HepG2 (cell line): ENCODE measurements at regions not wholly inside any gene's neighbourhood (a gene's known extent, or its start where the extent isn't known, plus 50 kb on each side); places are given as distances from the start of the nearest gene placed in this dataset.

ENCODE experiments used
- ATAC-seq: fragments of 200-7000 bp; cut with Tn5 transposase; 3 replicates; pipeline ENCODE4 v1.9.1; 2020; ENCODE audit warnings: mild to moderate bottlenecking, moderate library complexity
- BruUV-seq: library from RNA; stranded (reverse); fragments of 400-500 nt; replicated peaks from 2 replicates; lab custom pipeline; 2021; lab: Mats Ljungman, UMichigan
- CTCF ChIA-PET: fragments of 300-600 bp; formaldehyde crosslinking; extraction: SDS; loops from one replicate; lab custom pipeline; 2021; ENCODE audit warnings: low total read pairs, inconsistent platforms, low intra/inter-chr PET ratio; lab: Yijun Ruan, JAX
- POLR2A ChIA-PET: fragments of 350-600 bp; sonication (Branson Sonifier 250); formaldehyde crosslinking; loops from one replicate; lab custom pipeline; 2020; ENCODE audit warnings: antibody characterized with exemption, inconsistent platforms; lab: Yijun Ruan, JAX
- DNase-seq: peaks from one replicate; pipeline ENCODE4 v3.0.0-alpha.2; 2015; ENCODE audit warnings: low spot score
- FAIRE-seq: peaks from 3 replicates; lab custom pipeline; 2011; peaks lifted over from hg19 to GRCh38; lab: Jason Lieb, UNC
- H2AFZ ChIP-seq: one replicate; pipeline ENCODE4 v1.6.1; 2011; ENCODE audit warnings: low read length, inconsistent platforms
- H3K27ac ChIP-seq: fragments of 300-600 bp; 3 replicates; pipeline ENCODE4 v1.8.0; 2011; ENCODE audit warnings: mixed run types, mild to moderate bottlenecking, mixed read lengths, low read length, inconsistent platforms; ENCODE audit not compliant: insufficient read depth; ENCODE audit errors: extremely low read length
- H3K27me3 ChIP-seq, 2 experiments: fragments of 200-600 bp in 1 of 2; 2 replicates in 1 of 2; 3 replicates in 1 of 2; pipeline versions ENCODE4 v1.6.0 to v1.8.0; 2011; ENCODE audit warnings: low read length in 2 of 2, mild to moderate bottlenecking in 2 of 2, moderate library complexity in 2 of 2, inconsistent platforms in 1 of 2; ENCODE audit not compliant: insufficient read depth in 2 of 2, control insufficient read depth in 1 of 2
- H3K36me3 ChIP-seq, 2 experiments: fragments of 200-600 bp in 1 of 2; replicated peaks in 1 of 2; 2 replicates in 1 of 2; 3 replicates in 1 of 2; pipeline versions ENCODE4 v1.5.1 to v1.8.0; 2011; ENCODE audit warnings: low read length in 2 of 2, inconsistent platforms in 1 of 2; ENCODE audit not compliant: insufficient read depth in 2 of 2, control insufficient read depth in 1 of 2
- H3K4me1 ChIP-seq: 2 replicates; pipeline ENCODE4 v1.5.1; 2012; ENCODE audit warnings: low read length, inconsistent platforms; ENCODE audit not compliant: insufficient read depth
- H3K4me2 ChIP-seq: 2 replicates; pipeline ENCODE4 v1.6.0; 2011; ENCODE audit warnings: low read depth, low read length, inconsistent platforms
- H3K4me3 ChIP-seq, 3 experiments: fragments of 200-600 bp in 1 of 3; sonication (generic), shearing (Covaris generic) in 1 of 3; replicated peaks in 1 of 3; 2 replicates each; pipeline ENCODE4 v1.5.1; 2011 to 2016; ENCODE audit warnings: low read length in 3 of 3, inconsistent platforms in 2 of 3, low read depth in 2 of 3, mild to moderate bottlenecking in 2 of 3, control low read depth in 1 of 3, mixed read lengths in 1 of 3; ENCODE audit not compliant: insufficient read depth in 1 of 3
- H3K79me2 ChIP-seq: one replicate; pipeline ENCODE4 v1.6.1; 2011; ENCODE audit warnings: low read length, inconsistent platforms; ENCODE audit not compliant: insufficient read depth
- H3K9ac ChIP-seq: 2 replicates; pipeline ENCODE4 v1.6.0; 2011; ENCODE audit warnings: mild to moderate bottlenecking, low read depth, low read length, inconsistent platforms; ENCODE audit not compliant: insufficient read depth
- H3K9me3 ChIP-seq: 2 replicates; pipeline ENCODE4 v1.5.1; 2012; ENCODE audit warnings: mild to moderate bottlenecking, low read length
- H4K20me1 ChIP-seq: 2 replicates; pipeline ENCODE4 v1.6.0; 2011; ENCODE audit warnings: inconsistent platforms, mild to moderate bottlenecking, low read length, moderate library complexity; ENCODE audit not compliant: insufficient read depth
- MAFF ChIP-seq: IDR thresholded peaks from 2 replicates; pipeline ENCODE4 v1.6.1; 2011; ENCODE audit warnings: low read depth, low read length, improper control_type of control experiment
- RAD21 ChIP-seq: fragments of 450-650 bp; formaldehyde crosslinking; IDR thresholded peaks from 2 replicates; pipeline ENCODE4 v1.5.0; 2020; ENCODE audit warnings: mild to moderate bottlenecking
- REL ChIP-seq: sonication (generic); formaldehyde crosslinking; conservative IDR thresholded peaks from 2 replicates; pipeline ENCODE4 v1.8.0; 2022; ENCODE audit warnings: mild to moderate bottlenecking, missing genetic modification reagents, moderate library complexity
- SOX13 ChIP-seq, 3 experiments: fragments of 450-650 bp in 1 of 3; sonication (generic) in 1 of 3; formaldehyde crosslinking in 1 of 3; IDR thresholded peaks in 2 of 3; conservative IDR thresholded peaks in 1 of 3; 2 replicates each; pipeline versions ENCODE4 v1.5.0 to v1.6.1; 2016 to 2020; ENCODE audit warnings: antibody characterized with exemption in 1 of 3, mild to moderate bottlenecking in 1 of 3, missing compliant biosample characterization in 1 of 3, missing genetic modification reagents in 1 of 3, moderate library complexity in 1 of 3
- ZNF256 ChIP-seq: sonication (generic); formaldehyde crosslinking; conservative IDR thresholded peaks from 2 replicates; pipeline ENCODE4 v1.4.0; 2020; ENCODE audit warnings: missing genetic modification reagents
- WGBS: methylation state at CpG from one replicate; pipeline ENCODE4 v1.1.6; 2017; ENCODE audit warnings: low lambda C conversion rate; 5-methylcytosine and 5-hydroxymethylcytosine counted together
- in situ Hi-C: cut with HindIII; loops from 2 replicates; pipeline ENCODE4 v1.10.0; 2017; ENCODE audit warnings: low pct_unique_long_range_greater_than_20kb; ENCODE audit not compliant: extremely low pct_ligation_motif_present
- intact Hi-C: fragments of 100-400 bp; cut with micrococcal nuclease; formaldehyde crosslinking; loops from one replicate; pipeline ENCODE4 v1.10.0; 2022; ENCODE audit not compliant: unreplicated experiment
- TF ChIP-seq, protein P1 (sequence below): sonication (generic); formaldehyde crosslinking; IDR thresholded peaks from 2 replicates; pipeline ENCODE4 v1.5.0; 2020; ENCODE audit warnings: mild to moderate bottlenecking, missing genetic modification reagents, borderline replicate concordance

DNA sequence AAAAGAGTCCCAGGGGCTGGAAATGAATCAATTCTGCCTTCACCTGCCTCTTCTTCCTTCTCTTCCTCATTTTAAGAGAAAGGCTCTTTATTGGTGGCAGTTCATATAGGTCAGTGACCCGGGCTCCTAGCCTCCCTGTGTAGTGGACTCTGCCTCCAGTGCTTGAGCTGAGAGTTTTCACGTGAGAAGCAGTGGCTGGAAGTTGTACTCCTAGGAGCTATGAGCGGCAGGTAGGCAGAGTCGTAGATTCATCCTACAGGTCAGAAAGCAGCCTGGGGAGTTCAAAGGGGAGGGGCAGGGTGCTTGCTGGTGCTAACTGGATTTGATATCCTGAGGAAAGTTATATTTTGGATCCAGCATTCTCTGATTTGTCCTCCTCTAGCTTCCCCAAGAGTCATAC, 101.1 kb downstream of the RPLP1 start:
- FAIRE-seq (no peak), DNase-seq (no peak), ATAC-seq (no peak)
- H3K9ac ChIP-seq = no peak overlapping the region
- H3K9me3 ChIP-seq = peaks cover 25% of the 10 kb centered on the region
- ChIA-PET CTCF (no interaction called here), POLR2A (no interaction called here)
- H3K27ac ChIP-seq = no peak overlapping the region
- H3K79me2 ChIP-seq = no peaks in the 10 kb centered on the region
- BruUV-seq = no TSS peak
- TF ChIP-seq ZNF256 (no peak), RAD21 (CRISPR knock-in tag) (no peak), REL (CRISPR knock-in tag) (no peak), MAFF (no peak)
- peaks cover 31% of the 10 kb centered on the region for H3K4me1 ChIP-seq
- intact Hi-C loops = no loop called here
- 0% methylated on average over 4 of the region's 4 CpGs for WGBS
- in situ Hi-C loops = no loop called here
- peaks cover 10% of the 10 kb centered on the region for H4K20me1 ChIP-seq
- H3K36me3 ChIP-seq = no peaks in the 10 kb centered on the region
- no peak overlapping the region for H2AFZ ChIP-seq
- no peak overlapping the region for H3K4me3 ChIP-seq
- H3K4me2 ChIP-seq = no peak overlapping the region
- peaks cover 1 to 95% of the 10 kb centered on the region in 2 experiments; a peak in 4 of 5 replicates for H3K27me3 ChIP-seq

GRCh38 chr15:69554279-69554961, 101.8 kb downstream of the RPLP1 start:
- in situ Hi-C loops (no loop called here), intact Hi-C loops (no loop called here)
- no peaks in the 10 kb centered on the region for H3K36me3 ChIP-seq
- ChIA-PET POLR2A (no interaction called here), CTCF (no interaction called here)
- no peak overlapping the region for H3K9ac ChIP-seq
- no peak overlapping the region for H3K4me3 ChIP-seq
- TF ChIP-seq, protein P1, sequence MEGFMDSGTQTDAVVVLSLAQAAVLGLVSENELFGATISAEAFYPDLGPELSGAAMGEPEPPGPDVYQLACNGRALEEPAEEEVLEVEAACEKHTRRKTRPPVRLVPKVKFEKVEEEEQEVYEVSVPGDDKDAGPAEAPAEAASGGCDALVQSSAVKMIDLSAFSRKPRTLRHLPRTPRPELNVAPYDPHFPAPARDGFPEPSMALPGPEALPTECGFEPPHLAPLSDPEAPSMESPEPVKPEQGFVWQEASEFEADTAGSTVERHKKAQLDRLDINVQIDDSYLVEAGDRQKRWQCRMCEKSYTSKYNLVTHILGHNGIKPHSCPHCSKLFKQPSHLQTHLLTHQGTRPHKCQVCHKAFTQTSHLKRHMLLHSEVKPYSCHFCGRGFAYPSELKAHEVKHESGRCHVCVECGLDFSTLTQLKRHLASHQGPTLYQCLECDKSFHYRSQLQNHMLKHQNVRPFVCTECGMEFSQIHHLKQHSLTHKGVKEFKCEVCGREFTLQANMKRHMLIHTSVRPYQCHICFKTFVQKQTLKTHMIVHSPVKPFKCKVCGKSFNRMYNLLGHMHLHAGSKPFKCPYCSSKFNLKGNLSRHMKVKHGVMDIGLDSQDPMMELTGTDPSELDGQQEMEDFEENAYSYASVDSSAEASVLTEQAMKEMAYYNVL (CRISPR knock-in tag) = no peak
- TF ChIP-seq SOX13 (IDR thresholded peaks at IDR 0.05) (no peak), SOX13 (CRISPR knock-in tag; conservative IDR thresholded peaks at IDR 0.05 in 1 of 2, IDR thresholded peaks at IDR 0.05 in 1 of 2) (peak in 1 of 2 experiments; percentile 58; a peak in 1 of 4 replicates)
- H3K27ac ChIP-seq = no peak overlapping the region
- H3K9me3 ChIP-seq = peaks cover 25% of the 10 kb centered on the region
- DNase-seq (peak; percentile 14), FAIRE-seq (no peak), ATAC-seq (no peak)
- H4K20me1 ChIP-seq = peaks cover 12% of the 10 kb centered on the region
- no TSS peak for BruUV-seq
- peaks cover 1 to 95% of the 10 kb centered on the region in 2 experiments; a peak in 4 of 5 replicates for H3K27me3 ChIP-seq
- H3K4me2 ChIP-seq = no peak overlapping the region
- no peak overlapping the region for H2AFZ ChIP-seq
- 10% methylated on average over 7 of the region's 7 CpGs for WGBS
- peaks cover 31% of the 10 kb centered on the region for H3K4me1 ChIP-seq
- no peaks in the 10 kb centered on the region for H3K79me2 ChIP-seq
